ENCODE measurements at regions not wholly inside any gene's neighbourhood (a gene's known extent, or its start where the extent isn't known, plus 50 kb on each side); places are given as distances from the start of the nearest gene placed in this dataset.
"Not testable (repeated sequence)": the region's sequence is repeated elsewhere in the genome, so short reads cannot be mapped to it uniquely, and the experiment has no call there.

DNA sequence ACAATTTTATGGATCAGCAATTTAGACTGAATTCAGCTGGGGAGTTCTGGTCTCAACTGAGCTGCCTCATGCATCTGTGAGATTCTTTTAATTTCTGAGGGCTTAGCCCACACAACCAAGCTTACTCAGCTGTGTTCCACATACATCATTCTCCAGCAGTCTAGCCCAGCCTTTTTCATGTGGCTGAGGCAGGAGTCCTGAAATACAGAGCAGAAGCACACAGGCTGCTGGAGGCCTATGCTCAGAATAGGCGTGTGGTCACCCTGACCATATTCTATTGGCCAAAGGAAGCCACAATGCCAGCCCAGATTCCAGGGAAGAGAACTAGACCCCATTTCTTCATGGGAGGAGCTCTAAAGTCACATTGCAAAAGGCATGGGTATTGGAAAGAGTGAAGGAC, 72.3 kb upstream of the DHRS4 start:
- intact Hi-C loops (cut with micrococcal nuclease; ENCODE audit: unreplicated experiment) = no loop called here
- H3K27ac Mint-ChIP-seq (ENCODE audit: unreplicated experiment) = no peak overlapping the region
- BruUV-seq (replicated peaks) = no TSS peak
- no peaks in the 10 kb centered on the region for H3K27me3 Mint-ChIP-seq (ENCODE audit: unreplicated experiment)
- H3K9me3 Mint-ChIP-seq (ENCODE audit: low read depth, unreplicated experiment) = no peaks in the 10 kb centered on the region
- no peak overlapping the region for H3K4me3 Mint-ChIP-seq (ENCODE audit: low read depth, unreplicated experiment)
- DNase-seq = no peak
- no peaks in the 10 kb centered on the region for H3K36me3 Mint-ChIP-seq (ENCODE audit: insufficient read depth, unreplicated experiment)
- CTCF ChIA-PET = no interaction called here
- TF ChIP-seq CTCF (IDR thresholded peaks at IDR 0.05; ENCODE audit: unreplicated experiment) = no peak
- peaks cover 14% of the 10 kb centered on the region for H3K4me1 Mint-ChIP-seq (ENCODE audit: low read depth, unreplicated experiment)

GRCh38 chr14:23883684-23884540, 69.7 kb upstream of the DHRS4 start:
- H3K4me1 Mint-ChIP-seq (ENCODE audit: low read depth, unreplicated experiment) = peaks cover 14% of the 10 kb centered on the region
- peaks cover 4% of the 10 kb centered on the region for H3K9me3 Mint-ChIP-seq (ENCODE audit: low read depth, unreplicated experiment)
- H3K27me3 Mint-ChIP-seq (ENCODE audit: unreplicated experiment) = peaks cover 15% of the 10 kb centered on the region
- no peak overlapping the region for H3K4me3 Mint-ChIP-seq (ENCODE audit: low read depth, unreplicated experiment)
- no peak for DNase-seq
- intact Hi-C loops (cut with micrococcal nuclease; ENCODE audit: unreplicated experiment) = no loop called here
- BruUV-seq (replicated peaks) = no TSS peak
- TF ChIP-seq CTCF (IDR thresholded peaks at IDR 0.05; ENCODE audit: unreplicated experiment) = no peak
- CTCF ChIA-PET = interaction anchor here (0.8 kb wide), 2 partner anchors 25 to 27 kb away, joined by 3 read pairs; no protein-coding TSS in a partner anchor
- H3K36me3 Mint-ChIP-seq (ENCODE audit: insufficient read depth, unreplicated experiment) = no peaks in the 10 kb centered on the region
- no peak overlapping the region for H3K27ac Mint-ChIP-seq (ENCODE audit: unreplicated experiment)

GRCh38 chr14:23884541-23884904, 69.0 kb upstream of the DHRS4 start:
- H3K36me3 Mint-ChIP-seq (ENCODE audit: insufficient read depth, unreplicated experiment) = no peaks in the 10 kb centered on the region
- no peak overlapping the region for H3K27ac Mint-ChIP-seq (ENCODE audit: unreplicated experiment)
- H3K27me3 Mint-ChIP-seq (ENCODE audit: unreplicated experiment) = peaks cover 21% of the 10 kb centered on the region
- CTCF ChIA-PET = no interaction called here
- peaks cover 4% of the 10 kb centered on the region for H3K9me3 Mint-ChIP-seq (ENCODE audit: low read depth, unreplicated experiment)
- TF ChIP-seq CTCF (IDR thresholded peaks at IDR 0.05; ENCODE audit: unreplicated experiment) = no peak
- intact Hi-C loops (cut with micrococcal nuclease; ENCODE audit: unreplicated experiment) = no loop called here
- no peak for DNase-seq
- peaks cover 14% of the 10 kb centered on the region for H3K4me1 Mint-ChIP-seq (ENCODE audit: low read depth, unreplicated experiment)
- no peak overlapping the region for H3K4me3 Mint-ChIP-seq (ENCODE audit: low read depth, unreplicated experiment)
- no TSS peak for BruUV-seq (replicated peaks)

- no TSS peak for BruUV-seq (replicated peaks)
- no peak for TF ChIP-seq CTCF (IDR thresholded peaks at IDR 0.05; ENCODE audit: unreplicated experiment)
Measured at GRCh38 chr14:23887536-23887935, 66.0 kb upstream of the DHRS4 start.

DNA sequence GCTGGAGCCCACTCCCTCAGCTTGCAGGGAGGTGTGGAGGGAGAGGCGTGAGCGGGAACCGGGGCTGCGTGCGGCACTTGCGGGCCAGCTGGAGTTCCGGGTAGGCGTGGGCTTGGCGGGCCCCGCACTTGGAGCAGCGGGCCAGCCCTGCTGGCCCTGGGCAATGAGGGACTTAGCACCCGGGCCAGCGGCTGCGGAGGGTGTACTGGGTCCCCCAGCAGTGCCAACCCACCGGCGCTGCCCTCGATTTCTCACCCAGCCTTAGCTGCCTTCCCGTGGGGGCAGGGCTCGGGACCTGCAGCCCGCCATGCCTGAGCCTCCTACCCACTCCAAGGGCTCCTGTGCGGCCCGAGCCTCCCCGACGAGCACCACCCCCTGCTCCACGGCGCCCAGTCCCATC, 61.9 kb upstream of the DHRS4 start:
- H3K27ac Mint-ChIP-seq (ENCODE audit: unreplicated experiment); H3K9me3 Mint-ChIP-seq (ENCODE audit: low read depth, unreplicated experiment); CTCF ChIA-PET; H3K4me3 Mint-ChIP-seq (ENCODE audit: low read depth, unreplicated experiment); DNase-seq; intact Hi-C loops (cut with micrococcal nuclease; ENCODE audit: unreplicated experiment); BruUV-seq (replicated peaks); H3K36me3 Mint-ChIP-seq (ENCODE audit: insufficient read depth, unreplicated experiment); H3K4me1 Mint-ChIP-seq (ENCODE audit: low read depth, unreplicated experiment): not testable (repeated sequence)
- H3K27me3 Mint-ChIP-seq (ENCODE audit: unreplicated experiment) = peaks cover 61% of the 10 kb centered on the region

More at GRCh38 chr14:23887536-23887935, 66.0 kb upstream of the DHRS4 start:
- Mint-ChIP-seq H3K4me3 (ENCODE audit: low read depth, unreplicated experiment) (no peak overlapping the region), H3K27me3 (ENCODE audit: unreplicated experiment) (peaks cover 42% of the 10 kb centered on the region), H3K9me3 (ENCODE audit: low read depth, unreplicated experiment) (peaks cover 4% of the 10 kb centered on the region), H3K27ac (ENCODE audit: unreplicated experiment) (no peak overlapping the region), H3K36me3 (ENCODE audit: insufficient read depth, unreplicated experiment) (no peaks in the 10 kb centered on the region), H3K4me1 (ENCODE audit: low read depth, unreplicated experiment) (peaks cover 14% of the 10 kb centered on the region)
- DNase-seq = no peak
- intact Hi-C loops (cut with micrococcal nuclease; ENCODE audit: unreplicated experiment) = no loop called here
- CTCF ChIA-PET = no interaction called here

DNA sequence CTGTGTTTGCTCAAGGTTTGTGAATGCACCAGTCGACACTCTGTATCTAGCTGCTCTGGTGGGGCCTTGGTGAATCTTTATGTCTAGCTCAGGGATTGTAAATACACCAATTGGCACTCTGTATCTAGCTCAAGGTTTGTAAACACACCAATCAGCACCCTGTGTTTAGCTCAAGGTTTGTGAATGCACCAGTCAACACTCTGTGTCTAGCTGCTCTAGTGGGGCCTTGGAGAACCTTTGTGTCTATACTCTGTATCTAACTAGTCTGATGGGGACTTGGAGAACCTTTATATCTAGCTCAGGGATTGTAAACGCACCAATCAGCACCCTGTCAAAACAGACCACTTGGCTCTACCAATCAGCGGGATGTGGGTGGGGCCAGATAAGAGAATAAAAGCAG, 61.3 kb upstream of the DHRS4 start:
- H3K27ac Mint-ChIP-seq (ENCODE audit: unreplicated experiment); H3K36me3 Mint-ChIP-seq (ENCODE audit: insufficient read depth, unreplicated experiment); H3K4me1 Mint-ChIP-seq (ENCODE audit: low read depth, unreplicated experiment); DNase-seq; intact Hi-C loops (cut with micrococcal nuclease; ENCODE audit: unreplicated experiment); BruUV-seq (replicated peaks); H3K4me3 Mint-ChIP-seq (ENCODE audit: low read depth, unreplicated experiment); H3K9me3 Mint-ChIP-seq (ENCODE audit: low read depth, unreplicated experiment): not testable (repeated sequence)
- CTCF ChIA-PET = interaction anchor here (0.6 kb wide), 1 partner anchor 42 kb away, joined by 3 read pairs; no protein-coding TSS in a partner anchor
- peaks cover 56% of the 10 kb centered on the region for H3K27me3 Mint-ChIP-seq (ENCODE audit: unreplicated experiment)

All from Calu3 (cell line).